Fibroblast of mammary gland (primary cell): ENCODE measurements at regions not wholly inside any gene's neighbourhood (a gene's known extent, or its start where the extent isn't known, plus 50 kb on each side); places are given as distances from the start of the nearest gene placed in this dataset.

ENCODE experiments used
- DNase-seq: peaks from one replicate; pipeline ENCODE4 v3.0.0-alpha.2; 2010; ENCODE audit warnings: low read depth
- H3K4me3 ChIP-seq: 2 replicates; pipeline ENCODE4 v1.5.1; 2011; ENCODE audit warnings: low read depth, mild to moderate bottlenecking, low read length, moderate library complexity; ENCODE audit not compliant: control insufficient read depth
- CTCF ChIP-seq: conservative IDR thresholded peaks from 2 replicates; pipeline ENCODE4 v1.5.1; 2011; ENCODE audit warnings: low read depth, low read length, inconsistent platforms; ENCODE audit not compliant: control insufficient read depth, insufficient read depth

DNA sequence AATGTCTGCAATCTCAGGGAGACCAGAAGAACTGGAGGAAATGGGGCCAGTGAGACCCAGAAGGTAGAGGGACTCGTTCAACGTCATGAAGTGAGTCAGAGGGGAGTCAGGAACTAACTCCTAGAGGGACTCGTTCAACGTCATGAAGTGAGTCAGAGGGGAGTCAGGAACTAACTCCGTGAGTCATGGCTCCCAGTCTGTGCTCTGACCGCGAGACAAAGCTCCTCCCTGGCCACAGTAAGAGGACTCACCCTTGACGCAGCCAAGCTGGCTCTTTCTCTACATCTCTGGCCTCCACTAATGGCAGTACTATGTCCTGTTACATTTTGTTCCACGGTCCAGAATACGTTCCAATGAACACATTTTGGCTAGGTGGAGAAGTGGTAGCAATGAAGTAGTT, 902.5 kb downstream of the KCNJ2 start:
- peak; percentile 100 for DNase-seq
- no peak overlapping the region for H3K4me3 ChIP-seq
- TF ChIP-seq CTCF = no peak

DNA sequence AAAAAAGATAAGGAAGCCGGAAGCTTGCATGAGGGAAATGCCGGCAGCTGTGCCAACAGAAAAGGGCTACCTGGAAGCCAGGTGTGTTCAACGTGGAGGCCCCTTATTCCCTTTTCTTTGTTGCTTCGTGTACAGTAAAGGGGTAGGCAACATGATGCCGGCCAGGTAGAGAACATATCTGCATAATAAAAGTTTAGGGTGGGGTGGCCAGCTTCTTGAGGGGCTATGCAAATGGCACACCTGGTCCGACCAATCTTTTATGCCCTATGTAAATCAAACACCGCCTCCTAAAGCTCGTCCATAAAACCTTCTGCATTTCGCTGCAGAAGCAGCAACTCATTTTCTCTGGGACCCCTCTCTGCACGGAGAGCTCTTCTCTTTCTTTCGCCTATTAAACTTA, 911.6 kb downstream of the KCNJ2 start:
- H3K4me3 ChIP-seq = no peak overlapping the region
- TF ChIP-seq CTCF = no peak
- DNase-seq = no peak

- no peak for TF ChIP-seq CTCF
- H3K4me3 ChIP-seq = no peak overlapping the region
- DNase-seq = no peak
These were observed 912.3 kb downstream of the KCNJ2 start for GRCh38 chr17:71081666-71082065.

GRCh38 chr17:71084219-71084618, 914.9 kb downstream of the KCNJ2 start:
- no peak overlapping the region for H3K4me3 ChIP-seq
- peak; percentile 53 for TF ChIP-seq CTCF
- peak; percentile 56 for DNase-seq

GRCh38 chr17:71084838-71085237, 915.5 kb downstream of the KCNJ2 start:
- TF ChIP-seq CTCF = no peak

DNA sequence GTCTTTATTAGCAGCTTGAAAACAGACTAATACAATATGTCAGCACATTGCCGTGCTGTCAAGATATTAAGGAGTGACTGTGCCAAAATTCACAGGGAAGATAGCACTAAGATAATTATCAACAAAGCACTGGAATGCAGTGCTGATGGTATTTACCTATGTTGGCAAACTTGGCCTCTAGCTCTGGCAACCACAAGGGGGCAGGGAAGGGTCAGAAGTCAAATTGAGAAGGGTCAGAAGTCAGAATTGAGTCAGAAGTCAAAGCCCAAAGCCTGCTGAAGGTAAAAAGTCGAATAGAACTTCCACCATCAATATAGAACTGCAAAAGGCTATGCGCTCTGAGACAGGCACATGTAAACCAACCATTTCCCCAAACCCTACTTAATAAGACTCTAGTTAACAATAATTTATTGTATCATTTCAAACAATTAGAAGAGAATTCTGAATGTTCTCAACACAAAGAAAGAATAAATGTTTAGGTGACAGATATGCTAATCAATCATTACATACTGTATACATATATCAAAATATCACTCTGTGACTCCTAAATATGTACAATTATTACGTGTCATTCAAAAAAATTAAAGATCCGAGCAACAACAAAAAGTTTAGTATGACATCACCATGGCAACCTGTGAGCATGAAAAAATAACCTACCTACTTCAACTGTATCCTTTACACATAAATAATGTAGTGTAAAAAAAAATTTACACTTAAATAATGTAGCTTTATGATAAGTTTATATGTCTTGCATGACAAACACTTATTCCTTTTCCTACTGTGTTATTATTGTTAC, 916.1 kb downstream of the KCNJ2 start:
- DNase-seq = peak; percentile 30
- H3K4me3 ChIP-seq = no peak overlapping the region
- TF ChIP-seq CTCF = peak; percentile 38

More at GRCh38 chr17:71084838-71085237, 915.5 kb downstream of the KCNJ2 start:
- no peak overlapping the region for H3K4me3 ChIP-seq
- DNase-seq = no peak

DNA sequence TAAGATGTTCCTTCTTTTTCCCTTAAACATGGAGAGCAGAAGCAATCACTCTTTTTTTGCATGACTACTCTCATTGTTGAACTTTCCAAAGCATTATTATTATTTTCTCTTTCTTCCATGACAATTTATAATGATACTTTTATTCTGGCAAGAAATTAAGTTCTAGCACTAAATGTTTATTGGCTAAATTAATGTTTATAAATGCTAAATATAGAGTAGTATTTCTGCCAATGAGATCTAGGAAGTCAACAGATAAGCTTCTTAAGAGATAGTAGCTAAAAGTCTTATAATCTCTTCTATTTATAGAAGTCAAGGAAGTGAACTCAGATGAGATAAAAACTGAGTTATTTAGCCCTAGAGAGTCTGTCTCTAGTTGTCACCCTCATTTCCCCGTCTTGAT, 920.1 kb downstream of the KCNJ2 start:
- no peak overlapping the region for H3K4me3 ChIP-seq
- DNase-seq = no peak
- no peak for TF ChIP-seq CTCF
